ENCODE measurements at regions not wholly inside any gene's neighbourhood (a gene's known extent, or its start where the extent isn't known, plus 50 kb on each side); places are given as distances from the start of the nearest gene placed in this dataset.
"Not testable (repeated sequence)": the region's sequence is repeated elsewhere in the genome, so short reads cannot be mapped to it uniquely, and the experiment has no call there.

GRCh38 chr22:25281675-25282345 lies 62.4 kb downstream of the CRYBB2 start:
- no peak for DNase-seq

GRCh38 chr22:25282346-25282670 lies 62.9 kb downstream of the CRYBB2 start:
- no peak for DNase-seq

DNA sequence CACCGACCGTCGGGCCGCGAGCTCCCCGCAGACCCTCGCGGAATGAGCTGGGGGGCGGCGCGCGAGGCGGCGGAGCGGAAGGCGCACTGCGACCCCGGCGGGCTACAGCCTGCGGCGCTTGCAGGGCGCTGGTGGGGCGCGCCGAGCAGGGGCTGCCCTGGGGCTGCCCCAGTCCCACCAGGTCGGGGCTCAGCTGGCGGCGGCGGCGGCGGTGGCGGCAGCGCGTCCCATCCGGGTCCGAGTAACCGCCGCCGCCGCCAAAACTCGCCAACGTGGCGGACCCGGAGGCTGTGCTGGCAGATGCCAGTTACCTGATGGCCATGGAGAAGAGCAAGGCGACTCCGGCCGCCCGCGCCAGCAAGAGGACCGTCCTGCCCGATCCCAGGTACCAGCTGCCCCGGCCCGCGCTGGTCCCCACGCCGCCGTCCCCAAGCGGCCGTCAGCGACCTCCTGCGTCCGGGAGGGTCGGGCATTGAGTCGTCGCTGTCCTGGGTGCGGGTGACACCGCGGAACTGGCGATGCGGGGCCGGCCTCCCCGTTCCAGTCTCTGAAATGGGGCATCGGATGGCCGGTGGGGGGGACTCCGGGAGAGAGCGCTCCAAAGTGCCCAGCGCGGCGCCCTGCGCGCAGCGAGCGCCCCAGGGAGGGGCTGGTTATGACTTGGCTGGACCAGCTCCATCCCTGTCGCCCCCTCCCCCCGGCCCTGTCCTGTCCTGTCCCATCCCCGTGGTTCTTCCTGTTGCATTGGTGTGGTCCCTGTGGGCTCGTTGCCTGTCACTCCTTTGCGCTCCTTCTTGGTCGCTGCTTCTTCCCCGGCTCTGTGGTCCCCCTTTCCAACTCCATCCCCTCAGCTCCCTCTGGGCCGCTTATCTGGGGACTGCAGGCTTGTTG lies 63.5 kb downstream of the CRYBB2 start:
- no peak for DNase-seq

DNA sequence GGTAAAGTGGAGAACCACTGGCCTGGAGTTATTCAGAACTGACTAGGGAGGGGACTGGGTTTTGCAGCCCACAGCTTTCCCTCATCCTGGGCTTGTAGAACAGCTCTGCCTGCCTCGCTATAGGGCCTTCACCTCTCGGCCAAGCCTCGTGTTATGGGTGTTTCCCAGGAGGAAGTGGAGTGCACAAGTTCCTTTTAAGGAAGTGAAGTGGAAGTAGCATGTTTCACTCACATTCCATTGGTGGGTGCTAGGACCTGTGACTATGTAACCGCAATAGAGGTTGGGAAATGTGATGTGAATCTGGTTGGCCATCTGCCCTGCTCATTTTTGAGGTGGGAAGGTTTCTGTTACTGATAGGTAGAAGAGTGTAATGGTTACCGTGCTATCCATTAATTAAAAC lies 69.0 kb downstream of the CRYBB2 start:
- DNase-seq, result not testable (repeated sequence)

DNA sequence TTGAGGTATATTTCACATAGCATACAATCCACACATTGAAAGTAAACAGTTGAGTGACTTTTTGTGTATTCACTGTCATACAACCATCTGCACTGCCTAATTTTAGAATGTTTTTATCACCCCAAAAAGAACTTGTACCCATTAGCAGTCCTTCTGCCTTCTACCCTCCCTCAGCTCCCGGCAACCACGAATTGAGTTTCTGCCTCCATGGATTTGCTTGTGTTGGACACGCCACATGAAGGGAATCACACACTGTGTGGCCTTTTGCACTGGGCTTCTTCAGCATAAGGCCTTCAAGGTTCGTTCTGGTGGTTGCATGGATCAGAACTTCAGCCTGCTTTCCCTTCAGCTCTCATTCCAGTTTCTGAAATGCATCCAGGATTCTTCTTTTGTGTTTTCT lies 82.5 kb downstream of the CRYBB2 start:
- DNase-seq, result not testable (repeated sequence)

GRCh38 chr22:25309586-25309985 lies 90.1 kb downstream of the CRYBB2 start:
- DNase-seq, result not testable (repeated sequence)

- not testable (repeated sequence) for DNase-seq
Observed at GRCh38 chr22:25311924-25312323, 92.5 kb downstream of the CRYBB2 start.

DNA sequence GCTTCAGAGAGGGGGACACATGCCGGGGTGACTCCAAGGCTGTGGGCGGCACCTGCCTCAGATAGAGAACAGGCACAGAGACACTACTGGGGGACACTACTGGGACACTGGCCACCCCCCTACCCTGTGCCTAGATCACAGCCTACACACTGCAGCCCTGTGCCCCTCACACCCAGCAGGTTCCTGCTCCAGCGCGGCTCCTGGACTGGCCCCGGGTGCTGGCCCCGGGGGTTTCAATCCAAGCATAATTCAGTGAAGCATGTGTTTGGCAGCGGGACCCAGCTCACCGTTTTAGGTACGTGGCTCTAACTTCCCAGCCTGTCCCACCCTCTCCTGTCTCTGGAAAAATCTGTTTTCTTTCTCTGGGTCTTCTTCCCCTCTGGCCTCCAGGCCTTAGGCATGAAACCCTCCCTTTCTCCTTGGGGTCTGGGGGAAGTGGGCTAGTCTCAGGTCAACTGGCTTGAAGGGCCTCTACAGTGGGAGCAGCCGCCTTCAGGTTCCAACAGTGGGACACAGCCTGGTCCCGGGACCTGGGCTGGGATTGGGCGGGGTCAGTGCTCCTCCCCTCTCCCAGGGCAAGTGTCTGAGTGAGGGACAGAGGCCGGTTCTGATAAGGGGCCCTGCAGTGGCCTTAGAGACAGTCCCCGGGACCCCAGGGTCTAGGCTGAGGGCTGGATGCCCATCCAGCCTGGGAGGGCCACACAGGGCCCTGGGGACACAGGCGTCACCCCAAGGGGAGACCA lies 98.8 kb downstream of the CRYBB2 start:
- no peak for DNase-seq

- DNase-seq, result no peak
Observed at GRCh38 chr22:25327018-25327755, 107.7 kb downstream of the CRYBB2 start.

DNA sequence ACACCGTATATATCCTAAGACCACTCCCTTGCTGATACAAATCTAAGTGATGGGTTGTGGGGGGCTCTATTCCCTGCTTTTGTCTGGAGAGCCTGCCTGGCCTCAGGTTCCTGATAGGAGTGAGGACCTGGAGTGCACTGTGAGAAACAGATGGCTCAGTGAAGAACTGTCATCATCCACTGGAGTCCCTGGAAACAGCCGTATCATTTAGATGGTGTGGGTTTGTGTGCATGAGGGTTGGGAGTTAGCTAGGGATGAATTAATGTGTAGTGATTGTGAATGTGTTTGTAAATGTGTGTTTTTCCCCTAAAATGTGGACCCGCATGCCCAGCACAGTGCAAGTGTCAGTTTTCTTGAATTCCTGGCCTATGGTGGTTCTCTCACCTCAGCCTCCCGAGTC lies 111.6 kb downstream of the CRYBB2 start:
- no peak for DNase-seq

DNA sequence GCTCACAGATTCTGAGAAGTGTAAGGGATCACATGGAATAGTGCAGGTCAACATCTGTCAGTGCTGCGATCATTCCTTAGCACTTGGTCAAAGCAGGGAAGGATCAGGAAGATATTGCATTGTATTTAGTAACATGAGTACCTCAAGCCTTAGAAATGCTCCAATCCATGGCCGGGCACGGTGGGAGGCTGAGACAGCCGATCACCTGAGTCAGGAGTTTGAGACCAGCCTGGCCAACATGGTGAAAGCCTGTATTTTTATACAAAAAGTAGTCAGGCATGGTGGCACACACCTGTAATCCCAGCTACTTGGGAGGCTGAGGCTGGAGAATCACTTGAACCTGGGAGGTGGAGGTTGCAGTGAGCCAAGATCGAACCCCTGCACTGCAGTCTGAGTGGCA lies 112.5 kb downstream of the CRYBB2 start:
- DNase-seq, result not testable (repeated sequence)

DNA sequence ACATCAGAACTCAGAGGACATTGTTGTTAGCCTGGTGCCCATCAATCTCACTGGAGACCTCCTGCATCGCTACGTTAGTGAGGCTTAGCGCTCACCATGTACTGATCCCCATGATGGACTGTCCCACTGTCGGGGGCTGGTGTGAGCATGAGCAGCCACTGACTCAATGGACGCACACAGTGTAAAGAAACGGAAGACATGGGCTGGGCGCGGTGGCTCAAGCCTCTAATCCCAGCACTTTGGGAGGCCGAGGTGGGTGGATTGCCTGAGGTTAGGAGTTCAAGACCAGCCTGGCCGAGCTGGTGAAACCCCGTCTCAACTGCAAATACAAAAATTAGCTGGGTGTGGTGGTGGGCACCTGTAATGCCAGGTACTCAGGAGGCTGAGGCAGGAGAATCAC lies 112.9 kb downstream of the CRYBB2 start:
- DNase-seq, result no peak

- DNase-seq, result peak; percentile 44
Observed at GRCh38 chr22:25334162-25334490, 114.7 kb downstream of the CRYBB2 start.

DNA sequence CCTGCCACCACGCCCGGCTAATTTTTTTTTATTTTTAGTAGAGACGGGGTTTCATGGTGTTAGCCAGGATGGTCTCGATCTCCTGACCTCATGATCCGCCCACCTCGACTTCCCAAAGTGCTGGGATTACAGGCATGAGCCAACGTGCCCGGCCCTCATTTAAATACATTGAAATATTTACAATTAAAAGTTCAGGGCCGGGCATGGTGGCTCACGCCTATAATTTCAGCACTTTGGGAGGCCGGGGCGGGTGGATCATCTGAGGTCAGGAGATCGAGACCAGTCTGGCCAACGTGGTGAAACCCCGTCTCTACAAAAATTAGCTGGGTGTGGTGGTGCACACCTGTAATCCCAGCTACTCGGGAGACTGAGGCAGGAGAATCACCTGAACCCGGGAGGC lies 115.2 kb downstream of the CRYBB2 start:
- DNase-seq, result not testable (repeated sequence)

GRCh38 chr22:25335276-25335675 lies 115.8 kb downstream of the CRYBB2 start:
- not testable (repeated sequence) for DNase-seq

GRCh38 chr22:25340536-25340935 lies 121.1 kb downstream of the CRYBB2 start:
- not testable (repeated sequence) for DNase-seq

DNA sequence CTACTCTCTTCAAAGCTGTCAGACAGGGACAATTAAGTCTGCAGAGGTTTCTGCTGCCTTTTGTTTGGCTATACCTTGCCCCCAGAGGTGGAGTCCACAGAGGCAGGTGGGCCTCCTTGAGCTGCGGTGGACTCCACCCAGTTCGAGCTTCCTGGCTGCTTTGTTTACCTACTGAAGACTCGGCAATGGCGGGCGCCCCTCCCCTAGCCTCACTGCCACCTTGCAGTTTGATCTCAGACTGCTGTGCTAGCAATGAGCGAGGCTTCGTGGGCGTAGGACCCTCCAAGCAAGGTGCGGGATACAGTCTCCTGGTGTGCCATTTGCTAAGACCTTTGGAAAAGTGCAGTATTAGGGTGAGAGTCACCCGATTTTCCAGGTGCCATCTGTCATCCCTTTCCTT lies 124.9 kb downstream of the CRYBB2 start:
- not testable (repeated sequence) for DNase-seq

DNA sequence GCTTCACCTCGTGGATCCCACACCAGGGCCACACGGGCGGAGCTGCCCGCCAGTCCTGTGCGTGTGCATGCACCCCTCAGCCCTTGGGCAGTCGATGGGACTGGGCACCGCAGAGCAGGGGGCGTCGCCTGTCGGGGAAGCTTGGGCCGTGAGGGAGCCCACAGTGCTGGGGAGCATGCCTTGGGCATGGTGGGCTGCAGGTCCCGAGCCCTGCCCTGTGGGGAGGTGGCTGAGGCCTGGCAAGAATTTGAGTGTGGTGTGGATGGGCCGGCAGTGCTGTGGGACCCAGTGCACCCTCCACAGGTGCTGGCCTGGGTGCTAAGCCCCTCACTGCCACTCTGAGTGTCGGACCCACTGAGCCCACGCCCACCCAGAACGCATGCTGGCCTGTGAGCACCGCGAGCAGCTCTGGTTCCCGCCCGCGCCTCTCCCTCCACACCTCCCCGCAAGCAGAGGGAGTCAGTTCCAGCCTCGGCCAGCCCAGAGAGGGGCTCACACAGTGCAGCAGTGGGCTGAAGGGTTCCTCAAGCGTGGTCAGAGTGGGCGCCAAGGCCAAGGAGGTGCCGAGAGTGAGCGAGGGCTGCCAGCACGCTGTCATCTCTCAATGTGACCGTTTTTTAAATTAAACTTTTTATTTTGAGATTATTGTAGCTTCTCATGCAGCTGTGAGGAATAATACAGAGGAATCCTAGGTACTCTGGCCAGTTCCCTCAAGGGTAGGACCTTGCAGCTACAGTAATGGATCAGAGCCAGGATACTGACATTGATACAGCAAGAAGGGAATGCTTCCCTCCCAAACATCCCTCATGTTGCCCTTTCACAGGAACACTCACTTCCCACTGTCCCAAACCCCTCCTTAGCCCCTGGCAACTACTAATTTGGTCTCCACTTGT lies 127.7 kb downstream of the CRYBB2 start:
- DNase-seq, result no peak

- no peak for DNase-seq
Observed at GRCh38 chr22:25347752-25348102, 128.3 kb downstream of the CRYBB2 start.

- no peak for DNase-seq
Observed at GRCh38 chr22:25348391-25348790, 129.0 kb downstream of the CRYBB2 start.

GRCh38 chr22:25348996-25349395 lies 129.6 kb downstream of the CRYBB2 start:
- DNase-seq, result not testable (repeated sequence)

DNA sequence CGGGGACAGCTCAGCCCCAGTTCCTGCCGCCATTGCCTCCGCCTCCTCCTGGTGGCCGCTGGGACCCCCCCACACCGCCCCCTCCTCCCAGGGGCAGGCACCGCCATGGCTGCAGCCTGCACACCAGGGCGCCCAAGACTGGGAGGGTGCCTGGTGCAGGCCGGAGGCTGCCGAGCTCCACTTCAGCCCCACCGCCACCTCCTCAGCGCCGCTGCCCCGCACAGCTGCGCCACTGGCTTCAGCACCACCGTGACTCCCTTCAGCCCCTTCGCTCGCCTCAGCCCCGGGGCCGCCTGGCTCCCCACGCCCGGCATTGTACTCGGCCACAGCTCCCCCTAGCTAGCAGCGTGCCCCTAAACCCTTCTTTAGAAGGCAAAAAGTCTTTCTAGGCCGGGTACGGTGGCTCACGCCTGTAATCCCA lies 131.1 kb downstream of the CRYBB2 start:
- no peak for DNase-seq

All from NK-92 treated with Interleukin-12 subunit alpha and Interleukin-12 subunit beta, amount 100 ng/mL, for 24 hours (cell line).